Natural killer cell (primary cell): ENCODE measurements at regions not wholly inside any gene's neighbourhood (a gene's known extent, or its start where the extent isn't known, plus 50 kb on each side); places are given as distances from the start of the nearest gene placed in this dataset.

Experiments
- ATAC-seq, 3 donors: fragments of 150-1000 bp in 2 of 3; fragments of 200-7000 bp in 1 of 3; cut with Tn5 transposase; 1 replicate in 1 of 3; 2 replicates in 2 of 3; pipeline ENCODE4 v1.10.0; 2021; ENCODE audit warnings: mild to moderate bottlenecking in 2 of 3, moderate library complexity in 2 of 3
- DNase-seq, 2 donors: peaks; one replicate each; pipeline versions ENCODE4 v3.0.0 to v3.0.0-alpha.2; 2013 to 2021; ENCODE audit warnings: mixed read lengths in 1 of 2
- H3K27ac ChIP-seq: one replicate; pipeline ENCODE4 v1.5.1; 2013; ENCODE audit warnings: mild to moderate bottlenecking, low read length
- H3K27me3 ChIP-seq: one replicate; pipeline ENCODE4 v1.6.1; 2013; ENCODE audit warnings: low read length; ENCODE audit not compliant: control insufficient read depth, insufficient read depth
- H3K36me3 ChIP-seq: one replicate; pipeline ENCODE4 v1.6.1; 2013; ENCODE audit warnings: low read length; ENCODE audit not compliant: control insufficient read depth, insufficient read depth
- H3K4me1 ChIP-seq: one replicate; pipeline ENCODE4 v1.6.1; 2013; ENCODE audit warnings: low read length; ENCODE audit not compliant: control insufficient read depth, insufficient read depth
- H3K4me3 ChIP-seq: one replicate; pipeline ENCODE4 v1.5.1; 2013; ENCODE audit warnings: low read length
- H3K9me3 ChIP-seq: one replicate; pipeline ENCODE4 v1.6.1; 2013; ENCODE audit warnings: low read length; ENCODE audit not compliant: control insufficient read depth, insufficient read depth
- H3K27ac Mint-ChIP-seq, 2 donors: one replicate each; pipeline ENCODE4 v1.8.0; 2022; ENCODE audit warnings: mild to moderate bottlenecking in 2 of 2, mixed read lengths in 2 of 2, moderate library complexity in 1 of 2
- H3K27me3 Mint-ChIP-seq, 2 donors: one replicate each; pipeline ENCODE4 v1.8.0; 2022; ENCODE audit warnings: low read depth in 2 of 2, mixed read lengths in 2 of 2
- H3K36me3 Mint-ChIP-seq: one replicate; pipeline ENCODE4 v1.8.0; 2022; ENCODE audit warnings: mixed read lengths
- H3K4me1 Mint-ChIP-seq, 2 donors: one replicate each; pipeline ENCODE4 v1.8.0; 2022; ENCODE audit warnings: mixed read lengths in 2 of 2
- H3K4me3 Mint-ChIP-seq: one replicate; pipeline ENCODE4 v1.8.0; 2022; ENCODE audit warnings: mild to moderate bottlenecking, moderate library complexity, mixed read lengths
- H3K9me3 Mint-ChIP-seq, 2 donors: one replicate each; pipeline ENCODE4 v1.8.0; 2022; ENCODE audit warnings: mixed read lengths in 2 of 2
- WGBS: methylation state at CpG from one replicate; pipeline ENCODE4 v1.1.7; 2013; ENCODE audit warnings: missing lambda C conversion rate; ENCODE audit not compliant: insufficient coverage; 5-methylcytosine and 5-hydroxymethylcytosine counted together
- intact Hi-C: fragments of 100-400 bp; cut with micrococcal nuclease; formaldehyde crosslinking; loops from one replicate; pipeline ENCODE4 v1.14.2; 2022
- TF ChIP-seq, protein P1 (sequence below): fragments of 200-600 bp; IDR thresholded peaks from one replicate; pipeline ENCODE4 v1.8.0; 2022; ENCODE audit warnings: antibody characterized with exemption

DNA sequence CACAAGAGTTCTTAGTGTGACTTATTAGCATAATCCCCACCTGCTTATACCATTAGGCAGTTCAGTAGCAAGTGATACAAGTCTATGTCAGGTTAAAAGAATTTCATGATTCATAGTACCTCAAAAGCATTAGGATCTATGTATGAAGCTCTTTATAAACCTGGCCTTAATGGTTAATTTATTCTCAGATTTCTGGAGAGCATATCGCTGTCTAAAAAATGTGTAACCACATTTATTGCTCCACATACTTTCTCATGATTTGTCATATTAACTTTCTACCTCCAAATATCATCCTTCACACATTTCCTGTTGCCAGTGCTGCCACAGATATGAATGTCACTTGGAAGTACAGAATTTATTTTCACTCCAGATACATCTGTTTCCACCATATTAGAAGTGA lies 332.8 kb upstream of the MAP2 start:
- Mint-ChIP-seq H3K9me3 (peaks cover 9 to 16% of the 10 kb centered on the region in 2 donors), H3K4me3 (no peak overlapping the region), H3K4me1 (no peaks in the 10 kb centered on the region), H3K36me3 (peaks cover 8% of the 10 kb centered on the region), H3K27me3 (no peaks in the 10 kb centered on the region), H3K27ac (no peak overlapping the region)
- H3K4me3 ChIP-seq = no peak overlapping the region
- H3K27ac ChIP-seq = no peak overlapping the region
- H3K9me3 ChIP-seq = no peaks in the 10 kb centered on the region
- no peaks in the 10 kb centered on the region for H3K4me1 ChIP-seq
- intact Hi-C loops = no loop called here
- H3K36me3 ChIP-seq = no peaks in the 10 kb centered on the region
- DNase-seq = no peak
- no peak for ATAC-seq
- TF ChIP-seq, protein P1, sequence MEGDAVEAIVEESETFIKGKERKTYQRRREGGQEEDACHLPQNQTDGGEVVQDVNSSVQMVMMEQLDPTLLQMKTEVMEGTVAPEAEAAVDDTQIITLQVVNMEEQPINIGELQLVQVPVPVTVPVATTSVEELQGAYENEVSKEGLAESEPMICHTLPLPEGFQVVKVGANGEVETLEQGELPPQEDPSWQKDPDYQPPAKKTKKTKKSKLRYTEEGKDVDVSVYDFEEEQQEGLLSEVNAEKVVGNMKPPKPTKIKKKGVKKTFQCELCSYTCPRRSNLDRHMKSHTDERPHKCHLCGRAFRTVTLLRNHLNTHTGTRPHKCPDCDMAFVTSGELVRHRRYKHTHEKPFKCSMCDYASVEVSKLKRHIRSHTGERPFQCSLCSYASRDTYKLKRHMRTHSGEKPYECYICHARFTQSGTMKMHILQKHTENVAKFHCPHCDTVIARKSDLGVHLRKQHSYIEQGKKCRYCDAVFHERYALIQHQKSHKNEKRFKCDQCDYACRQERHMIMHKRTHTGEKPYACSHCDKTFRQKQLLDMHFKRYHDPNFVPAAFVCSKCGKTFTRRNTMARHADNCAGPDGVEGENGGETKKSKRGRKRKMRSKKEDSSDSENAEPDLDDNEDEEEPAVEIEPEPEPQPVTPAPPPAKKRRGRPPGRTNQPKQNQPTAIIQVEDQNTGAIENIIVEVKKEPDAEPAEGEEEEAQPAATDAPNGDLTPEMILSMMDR = no peak
- no peaks in the 10 kb centered on the region for H3K27me3 ChIP-seq
- whole genome bisulfite sequencing = 0% methylated on average over 1 of the region's 1 CpG

- TF ChIP-seq, protein P1 = no peak
- Histone ChIP-seq H3K4me3 (no peak overlapping the region), H3K27ac (no peak overlapping the region), H3K27me3 (no peaks in the 10 kb centered on the region), H3K4me1 (no peaks in the 10 kb centered on the region), H3K9me3 (peaks cover 5% of the 10 kb centered on the region), H3K36me3 (no peaks in the 10 kb centered on the region)
- Mint-ChIP-seq H3K9me3 (peaks cover 11 to 24% of the 10 kb centered on the region in 2 donors), H3K27ac (no peak overlapping the region), H3K36me3 (peaks cover 8% of the 10 kb centered on the region), H3K4me1 (no peaks in the 10 kb centered on the region), H3K4me3 (no peak overlapping the region), H3K27me3 (no peaks in the 10 kb centered on the region)
- intact Hi-C loops = no loop called here
- WGBS = 96% methylated on average over 2 of the region's 2 CpGs
- no peak for ATAC-seq
- DNase-seq = no peak
Observed at GRCh38 chr2:209094221-209094620, 329.6 kb upstream of the MAP2 start.

DNA sequence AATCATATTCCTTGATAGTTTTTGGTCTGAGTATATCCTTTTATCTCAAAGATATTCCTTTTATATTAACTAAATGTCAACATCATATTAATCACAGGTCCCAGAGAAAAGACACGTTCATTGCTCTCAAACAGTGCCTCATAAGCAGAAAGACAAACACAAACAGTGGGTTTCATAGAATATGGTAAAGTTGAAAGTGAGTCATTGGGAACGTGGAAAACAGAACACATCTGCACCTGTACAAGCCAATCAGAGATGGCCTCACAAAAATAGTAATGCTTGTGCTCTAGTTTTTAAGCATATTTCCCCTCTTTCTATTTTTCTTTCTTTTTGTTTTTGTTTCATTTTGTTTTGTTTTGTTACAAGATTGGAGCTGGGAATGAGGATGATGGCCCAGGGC lies 328.4 kb upstream of the MAP2 start:
- no peak for DNase-seq
- H3K4me3 Mint-ChIP-seq = no peak overlapping the region
- Histone ChIP-seq H3K36me3 (no peaks in the 10 kb centered on the region), H3K27me3 (no peaks in the 10 kb centered on the region), H3K9me3 (peaks cover 5% of the 10 kb centered on the region), H3K27ac (no peak overlapping the region), H3K4me1 (no peaks in the 10 kb centered on the region), H3K4me3 (no peak overlapping the region)
- no peak overlapping the region for H3K27ac Mint-ChIP-seq
- H3K27me3 Mint-ChIP-seq = no peaks in the 10 kb centered on the region
- ATAC-seq = no peak
- TF ChIP-seq, protein P1 = no peak
- WGBS = 83% methylated on average over 2 of the region's 2 CpGs
- no peaks in the 10 kb centered on the region for H3K4me1 Mint-ChIP-seq
- H3K9me3 Mint-ChIP-seq = peaks cover 11 to 27% of the 10 kb centered on the region in 2 donors
- H3K36me3 Mint-ChIP-seq = peaks cover 8% of the 10 kb centered on the region
- intact Hi-C loops = no loop called here

- TF ChIP-seq, protein P1 = no peak
- H3K4me1 Mint-ChIP-seq = no peaks in the 10 kb centered on the region
- ATAC-seq (no peak), DNase-seq (no peak)
- peaks cover 13 to 31% of the 10 kb centered on the region in 2 donors for H3K9me3 Mint-ChIP-seq
- intact Hi-C loops = no loop called here
- no peak overlapping the region for H3K27ac ChIP-seq
- no peaks in the 10 kb centered on the region for H3K27me3 ChIP-seq
- whole genome bisulfite sequencing = 76% methylated on average over 2 of the region's 2 CpGs
- H3K27me3 Mint-ChIP-seq = no peaks in the 10 kb centered on the region
- H3K36me3 Mint-ChIP-seq = peaks cover 8% of the 10 kb centered on the region
- H3K27ac Mint-ChIP-seq = no peak overlapping the region
- H3K4me1 ChIP-seq = no peaks in the 10 kb centered on the region
- H3K4me3 ChIP-seq = no peak overlapping the region
- H3K36me3 ChIP-seq = no peaks in the 10 kb centered on the region
- H3K9me3 ChIP-seq = peaks cover 5% of the 10 kb centered on the region
- H3K4me3 Mint-ChIP-seq = no peak overlapping the region
Observed at GRCh38 chr2:209097168-209097567, 326.7 kb upstream of the MAP2 start.
